ENCODE measurements at regions not wholly inside any gene's neighbourhood (a gene's known extent, or its start where the extent isn't known, plus 50 kb on each side); places are given as distances from the start of the nearest gene placed in this dataset.

DNA sequence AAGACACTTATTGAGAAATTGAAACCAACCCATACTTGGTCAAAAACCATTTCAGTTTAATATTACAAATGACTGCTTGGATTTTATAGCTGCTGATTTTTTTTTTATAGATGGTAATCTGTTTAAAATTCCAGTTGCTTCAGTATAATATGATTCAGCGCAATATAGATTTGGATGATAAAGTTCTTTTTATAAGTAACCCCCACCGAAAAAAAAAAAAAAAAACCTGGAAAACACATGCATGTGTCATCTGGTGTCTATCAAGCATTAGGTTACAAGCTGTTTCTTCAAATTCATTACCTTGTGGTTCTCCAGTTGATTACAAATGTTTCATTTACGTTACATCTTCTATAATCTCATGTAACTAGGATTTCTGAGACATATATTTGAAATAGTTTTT is 356.6 kb upstream of the ROBO2 start:
- no peak overlapping the region for H3K4ac ChIP-seq (replicated peaks; ENCODE audit: insufficient read length, low read depth, low read length)
- no peak overlapping the region for H3K4me2 ChIP-seq (ENCODE audit: insufficient read depth in 1 of 2, low read depth in 2 of 2, low read length in 2 of 2)
- H3K4me3 ChIP-seq (ENCODE audit: extremely low read depth in 1 of 4, insufficient read depth in 2 of 4, low read depth in 3 of 4, low read length in 4 of 4): no peak overlapping the region
- FAIRE-seq (no peak), DNase-seq (ENCODE audit: low read depth in 1 of 2, low spot score in 2 of 2) (no peak)
- no peaks in the 10 kb centered on the region for H3K9me3 ChIP-seq (ENCODE audit: insufficient read depth in 2 of 2, low read depth in 1 of 2, low read length in 1 of 2)
- H4K20me1 ChIP-seq (replicated peaks in 1 of 2; ENCODE audit: control insufficient read depth in 1 of 2, insufficient read depth in 2 of 2, low read length in 2 of 2): no peaks in the 10 kb centered on the region
- H4K5ac ChIP-seq (ENCODE audit: insufficient read length, low read depth, low read length): no peak overlapping the region
- no peak overlapping the region for H3K9ac ChIP-seq (replicated peaks in 1 of 4; ENCODE audit: extremely low read depth in 1 of 4, low read depth in 3 of 4, low read length in 3 of 4)
- no peak overlapping the region for H3K27ac ChIP-seq (ENCODE audit: low read depth, low read length)
- 76% methylated on average over 3 of the region's 3 CpGs; no CpG with 5 or more reads in 1 of the 2 experiments for WGBS, 2 experiments (ENCODE audit: extremely low coverage in 1 of 2, insufficient coverage in 1 of 2, insufficient read length in 1 of 2, insufficient replicate concordance in 2 of 2, low coverage in 1 of 2, low lambda C conversion rate in 2 of 2, missing lambda C conversion rate in 1 of 2)
- H4K8ac ChIP-seq (ENCODE audit: extremely low read depth, insufficient read depth, low read length): no peak overlapping the region
- H2BK15ac ChIP-seq (ENCODE audit: low read length): no peak overlapping the region
- H2BK12ac ChIP-seq (ENCODE audit: low read depth, low read length): no peak overlapping the region
- no peak overlapping the region for H2BK5ac ChIP-seq (ENCODE audit: low read depth, low read length)
- no peak overlapping the region for H2AK5ac ChIP-seq (ENCODE audit: low read depth, low read length)
- POLR2A ChIA-PET (ENCODE audit: partially characterized antibody): no interaction called here
- CTCF ChIA-PET (ENCODE audit: partially characterized antibody): no interaction called here
- no peaks in the 10 kb centered on the region for H3K27me3 ChIP-seq (replicated peaks in 1 of 4; ENCODE audit: control insufficient read depth in 3 of 4, extremely low read depth in 1 of 4, insufficient read depth in 3 of 4, low read length in 3 of 4)
- no peak overlapping the region for H2BK20ac ChIP-seq (ENCODE audit: low read length)
- H2BK120ac ChIP-seq (replicated peaks; ENCODE audit: low read depth, low read length): no peak overlapping the region
- no peak overlapping the region for H3K56ac ChIP-seq (replicated peaks; ENCODE audit: insufficient read length, low read depth, low read length)
- no peak overlapping the region for H3K23ac ChIP-seq (ENCODE audit: insufficient read length)
- no peaks in the 10 kb centered on the region for H3K23me2 ChIP-seq (ENCODE audit: low read depth, low read length)
- no peaks in the 10 kb centered on the region for H3K79me2 ChIP-seq (ENCODE audit: control insufficient read depth in 1 of 2, insufficient read depth in 2 of 2, low read length in 2 of 2)
- H3K18ac ChIP-seq (ENCODE audit: extremely low read depth, low read length): no peak overlapping the region
- no peak overlapping the region for H2AFZ ChIP-seq (ENCODE audit: low read length)
- H3K14ac ChIP-seq (ENCODE audit: insufficient read length): no peak overlapping the region
- no peak overlapping the region for H4K91ac ChIP-seq (replicated peaks; ENCODE audit: insufficient read length, low read length)
- peaks cover 0 to 4% (median 0%) of the 10 kb centered on the region in 4 experiments; a peak in 1 of 7 replicates for H3K4me1 ChIP-seq (replicated peaks in 1 of 4; ENCODE audit: control insufficient read depth in 3 of 4, insufficient read depth in 4 of 4, low read length in 3 of 4)
- no peaks in the 10 kb centered on the region for H3K36me3 ChIP-seq (ENCODE audit: control insufficient read depth in 2 of 4, insufficient read depth in 4 of 4, low read length in 3 of 4)
- H3K79me1 ChIP-seq (ENCODE audit: low read depth, low read length): no peaks in the 10 kb centered on the region
- TF ChIP-seq ZNF274 (IDR thresholded peaks at IDR 0.05; ENCODE audit: borderline replicate concordance, extremely low read depth, low read length): no peak
- TF ChIP-seq GTF2F1 (IDR thresholded peaks at IDR 0.05; ENCODE audit: borderline replicate concordance, low read depth, low read length): no peak
- no peak for TF ChIP-seq SRF (IDR thresholded peaks at IDR 0.05; ENCODE audit: low read depth, low read length)
- TF ChIP-seq HDAC2 (IDR thresholded peaks at IDR 0.05; ENCODE audit: borderline replicate concordance in 1 of 2, low read depth in 2 of 2, low read length in 2 of 2): no peak
- TF ChIP-seq SIX5 (IDR thresholded peaks at IDR 0.05; ENCODE audit: low read depth, low read length): no peak
- no peak for TF ChIP-seq KDM1A (IDR thresholded peaks at IDR 0.05; ENCODE audit: borderline replicate concordance, low read length)
- no peak for TF ChIP-seq PHF8 (conservative IDR thresholded peaks at IDR 0.05; ENCODE audit: low read depth, low read length)
- TF ChIP-seq BCL11A (IDR thresholded peaks at IDR 0.05; ENCODE audit: low read depth in 2 of 2, low read length in 2 of 2): no peak
- no peak for TF ChIP-seq CHD1 (IDR thresholded peaks at IDR 0.05; ENCODE audit: low read depth, low read length)
- TF ChIP-seq RNF2 (IDR thresholded peaks at IDR 0.05; ENCODE audit: borderline replicate concordance, low read depth, low read length, missing control alignments, poor library complexity, severe bottlenecking): no peak
- no peak for TF ChIP-seq HDAC6 (IDR thresholded peaks at IDR 0.05; ENCODE audit: low read depth, low read length)
- TF ChIP-seq EP300 (IDR thresholded peaks at IDR 0.05; ENCODE audit: borderline replicate concordance in 1 of 2, low read depth in 2 of 2, low read length in 2 of 2): no peak

All from H1 (cell line).